Endothelial cell of umbilical vein (primary cell): ENCODE measurements at regions not wholly inside any gene's neighbourhood (a gene's known extent, or its start where the extent isn't known, plus 50 kb on each side); places are given as distances from the start of the nearest gene placed in this dataset.

Experiments used
- CTCF ChIP-seq, 2 donors: IDR thresholded peaks; 1 replicate in 1 of 2; 2 replicates in 1 of 2; pipeline ENCODE4 v1.5.1; 2011; ENCODE audit warnings: low read length in 2 of 2, mild to moderate bottlenecking in 2 of 2, moderate library complexity in 2 of 2, control low read depth in 1 of 2, inconsistent platforms in 1 of 2, low read depth in 1 of 2; ENCODE audit not compliant: insufficient read depth in 1 of 2; ENCODE audit errors: extremely low read depth in 1 of 2
- MYC ChIP-seq: IDR thresholded peaks from one replicate; pipeline ENCODE4 v1.6.1; 2011; ENCODE audit warnings: mild to moderate bottlenecking, low read depth, low read length
- POLR2A ChIP-seq: IDR thresholded peaks from 2 replicates; pipeline ENCODE4 v1.6.1; 2012; ENCODE audit warnings: low read depth, mild to moderate bottlenecking, control low read depth, low read length
- POLR2AphosphoS5 ChIP-seq: IDR thresholded peaks from 2 replicates; pipeline ENCODE4 v1.6.1; 2012; ENCODE audit warnings: low read depth, mild to moderate bottlenecking, control low read depth, low read length, moderate library complexity; ENCODE audit not compliant: insufficient read depth

- TF ChIP-seq CTCF (IDR thresholded peaks at IDR 0.05; ENCODE audit: extremely low read depth in 1 of 2, insufficient read depth in 1 of 2, low read depth in 1 of 2, low read length in 2 of 2) (no peak), POLR2A (no peak), POLR2AphosphoS5 (no peak), MYC (no peak)
Observed at GRCh38 chr20:10861619-10862018, 187.8 kb upstream of the JAG1 start.
